ENCODE measurements at regions not wholly inside any gene's neighbourhood (a gene's known extent, or its start where the extent isn't known, plus 50 kb on each side); places are given as distances from the start of the nearest gene placed in this dataset.
"Not testable (repeated sequence)": the region's sequence is repeated elsewhere in the genome, so short reads cannot be mapped to it uniquely, and the experiment has no call there.

DNA sequence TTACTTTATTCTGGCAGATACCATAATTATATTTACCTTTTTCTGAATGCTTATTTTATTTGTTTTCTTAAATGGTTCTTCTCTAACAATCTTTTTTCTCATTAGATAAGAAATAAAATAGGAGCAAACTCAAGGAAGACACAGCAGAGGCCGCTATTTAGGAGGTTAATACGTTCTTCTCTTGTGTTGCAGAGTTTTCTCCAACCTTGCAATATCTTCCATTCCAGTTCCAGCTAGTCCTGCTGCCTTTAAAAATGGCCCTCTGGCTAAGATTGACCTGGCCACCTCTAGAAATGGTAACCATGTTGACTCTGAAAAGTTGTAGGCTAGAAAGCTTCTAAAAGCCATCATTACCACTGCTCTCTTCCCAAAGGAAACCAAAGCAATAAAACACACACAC lies 718.8 kb downstream of the MAT2B start:
- DNase-seq = no peak

- DNase-seq = no peak
Observed at GRCh38 chr5:164224772-164225171, 719.4 kb downstream of the MAT2B start.

DNA sequence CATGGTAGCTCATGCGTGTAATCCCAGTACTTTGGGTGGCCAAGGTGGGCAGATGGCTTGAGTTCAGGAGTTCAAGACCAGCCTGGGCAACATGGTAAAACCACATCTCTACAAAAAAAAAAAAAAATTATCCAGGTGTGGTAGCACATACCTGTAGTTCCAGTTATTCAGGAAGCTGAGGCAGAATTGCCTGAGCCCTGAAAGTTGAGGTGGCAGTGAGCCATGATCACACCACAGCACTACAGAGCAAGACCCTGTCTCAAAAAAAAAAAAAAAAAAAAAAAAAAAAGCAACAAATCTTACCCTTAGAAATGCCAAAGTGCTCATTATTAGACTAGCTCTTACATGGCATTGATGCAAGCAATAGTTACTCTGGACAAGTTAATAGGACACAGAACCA lies 724.9 kb downstream of the MAT2B start:
- no peak for DNase-seq

- DNase-seq = no peak
Observed at GRCh38 chr5:164233791-164234190, 728.4 kb downstream of the MAT2B start.

GRCh38 chr5:164234321-164234720 lies 728.9 kb downstream of the MAT2B start:
- DNase-seq = no peak

DNA sequence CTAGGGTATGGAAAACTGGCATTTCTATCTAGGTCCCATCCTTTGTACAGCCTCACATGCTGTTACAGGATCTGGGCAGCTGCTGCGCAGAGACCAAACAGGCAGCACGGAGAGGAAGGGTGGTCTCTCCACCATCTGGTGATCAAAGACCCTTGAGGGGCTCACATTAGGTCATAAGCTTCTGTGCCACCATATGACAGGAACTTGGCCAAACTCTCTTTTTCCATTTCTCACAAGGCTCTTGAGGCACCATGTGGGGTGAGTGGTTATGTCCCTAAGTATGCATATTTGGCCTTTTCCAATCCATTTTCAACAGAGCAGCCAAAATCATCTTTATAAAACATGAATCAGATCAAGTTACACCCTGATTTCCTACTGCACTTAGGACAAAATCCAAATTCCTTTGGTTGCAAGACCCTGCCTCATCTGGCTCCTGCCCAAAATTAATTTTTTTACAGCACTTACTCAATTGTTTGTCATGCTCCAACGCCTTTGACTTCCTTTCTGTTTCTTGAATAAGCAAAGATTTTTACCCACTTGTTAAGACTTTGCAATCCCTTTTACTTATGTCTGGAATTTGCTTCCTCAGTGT lies 730.0 kb downstream of the MAT2B start:
- DNase-seq = no peak

DNA sequence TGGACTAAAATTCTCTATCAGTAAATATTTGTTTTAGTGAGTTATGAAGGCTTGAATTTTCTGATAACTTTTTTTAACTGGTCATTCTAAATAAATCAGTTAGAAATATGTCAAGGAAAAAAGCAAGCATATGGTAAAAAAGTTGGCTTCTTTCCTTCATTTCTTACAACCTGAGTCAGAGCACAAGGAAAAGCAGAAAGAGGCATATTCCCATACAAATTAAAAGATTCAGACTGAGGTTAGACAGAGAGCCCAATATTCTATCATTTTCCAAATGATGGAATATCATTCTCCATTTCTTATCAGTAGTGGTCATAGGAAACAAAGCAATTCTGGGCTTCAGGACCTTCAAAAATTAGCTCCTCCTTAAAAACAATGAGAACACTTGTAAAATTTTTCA lies 732.1 kb downstream of the MAT2B start:
- no peak for DNase-seq

DNA sequence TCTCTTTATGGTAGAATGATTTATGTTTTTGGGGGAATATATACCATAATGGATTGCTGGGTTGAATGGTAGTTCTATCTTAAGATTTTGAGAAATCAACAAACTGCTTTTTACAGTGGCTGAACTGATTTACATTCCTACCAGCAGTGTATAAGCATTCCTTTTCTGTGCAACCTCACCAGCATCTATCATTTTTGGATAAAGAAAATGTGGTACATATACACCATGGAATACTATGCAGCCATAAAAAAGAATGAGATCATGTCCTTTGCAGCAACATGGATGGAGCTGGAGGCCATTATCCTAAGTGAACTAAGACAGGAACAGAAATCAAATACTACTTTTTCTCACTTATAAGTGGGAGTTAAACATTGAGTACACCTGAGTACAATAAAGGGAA lies 746.4 kb downstream of the MAT2B start:
- not testable (repeated sequence) for DNase-seq

DNA sequence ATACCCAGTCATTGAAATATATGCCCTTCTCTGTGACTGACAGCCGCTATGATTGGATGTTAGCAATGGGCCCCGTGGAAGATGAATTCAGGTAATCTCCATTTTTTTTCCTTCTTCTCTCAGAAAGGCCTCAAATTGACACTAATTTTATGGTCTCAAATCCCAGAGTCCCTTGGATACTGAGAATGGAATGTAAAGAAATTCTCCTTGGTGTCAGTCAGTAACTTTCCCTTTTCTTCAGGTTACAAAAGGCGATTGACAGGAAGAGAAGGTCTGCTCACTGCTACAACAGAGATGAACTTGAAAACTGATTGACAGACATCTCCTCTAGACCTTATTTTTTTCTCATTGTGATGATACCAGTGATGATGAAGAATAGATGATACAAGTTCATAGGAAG lies 748.3 kb downstream of the MAT2B start:
- DNase-seq = no peak

GRCh38 chr5:164255598-164256213 lies 750.3 kb downstream of the MAT2B start:
- no peak for DNase-seq

GRCh38 chr5:164256351-164256750 lies 750.9 kb downstream of the MAT2B start:
- no peak for DNase-seq

DNA sequence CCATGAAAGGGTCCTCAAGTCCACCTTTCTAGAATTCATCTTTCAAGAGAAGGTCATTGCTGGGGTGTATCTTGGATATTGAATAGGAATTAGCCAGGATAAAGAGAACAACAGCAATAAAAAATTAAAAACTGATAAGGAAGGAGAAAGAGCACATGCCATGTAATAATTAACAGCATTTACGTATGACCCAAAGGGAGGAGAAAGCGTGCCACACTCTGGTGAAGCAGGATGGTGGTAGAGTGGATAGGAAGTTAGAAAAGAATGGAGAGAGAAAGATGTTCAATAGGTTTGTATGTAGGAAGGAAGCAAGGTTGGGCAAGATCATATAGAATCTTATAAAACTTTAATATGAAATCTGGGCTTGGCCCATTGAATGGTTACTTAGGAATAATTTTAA lies 751.5 kb downstream of the MAT2B start:
- no peak for DNase-seq

DNA sequence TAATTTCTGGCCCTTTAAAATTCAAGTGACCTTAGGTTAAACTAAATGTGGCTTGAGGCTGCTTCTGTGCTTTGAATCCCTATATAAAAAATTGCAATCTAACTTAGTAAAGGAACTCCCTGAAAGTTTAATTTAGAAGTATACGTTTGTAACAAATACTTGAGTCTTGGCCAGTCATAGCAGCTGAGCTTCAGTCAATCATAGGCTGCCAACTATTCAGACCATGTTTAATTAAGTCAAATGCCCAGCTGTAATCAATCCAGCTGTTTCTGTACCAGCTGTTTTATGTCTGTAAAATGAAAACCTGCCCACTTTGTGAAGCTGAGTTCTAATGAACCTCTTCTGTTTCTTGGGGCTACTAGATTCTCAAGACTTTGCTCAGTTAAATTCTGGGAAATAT lies 760.1 kb downstream of the MAT2B start:
- no peak for DNase-seq

DNA sequence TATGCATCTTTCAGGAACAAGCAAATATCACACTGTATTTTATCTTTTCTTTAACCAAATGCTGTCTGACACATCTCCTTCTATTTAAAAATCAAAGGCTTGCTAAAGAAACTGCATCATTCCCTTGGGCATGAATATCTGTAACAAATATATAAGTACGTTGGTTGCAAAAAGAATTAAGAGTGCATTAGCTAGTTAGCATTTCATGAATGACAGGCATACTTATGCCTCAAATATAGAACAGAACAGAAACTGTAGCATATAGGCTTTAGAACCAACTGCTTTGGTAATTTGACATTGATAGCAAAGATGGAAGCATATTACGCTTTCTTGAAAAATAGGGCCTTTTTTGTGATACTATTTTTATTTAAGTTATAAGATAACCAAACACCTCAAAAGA lies 761.2 kb downstream of the MAT2B start:
- DNase-seq = no peak

DNA sequence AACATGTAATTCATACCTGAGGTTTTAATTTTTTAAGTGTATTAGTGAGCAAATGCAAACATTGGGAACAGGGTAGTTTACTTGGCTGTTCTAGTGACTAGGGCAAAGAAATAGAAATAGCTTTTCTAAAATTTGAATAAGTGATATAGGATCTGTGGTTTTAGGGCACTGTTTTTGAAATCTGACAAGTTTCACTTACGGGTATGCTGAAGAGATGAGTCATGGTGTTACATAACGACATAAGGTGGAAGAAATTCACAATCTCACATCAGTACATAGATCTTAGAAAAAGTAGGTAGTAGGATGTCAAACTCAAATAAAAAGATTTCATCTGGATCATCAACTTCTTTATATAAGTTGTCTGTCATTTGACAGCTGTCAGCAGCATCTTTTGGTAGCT lies 772.3 kb downstream of the MAT2B start:
- no peak for DNase-seq

- DNase-seq = no peak
Observed at GRCh38 chr5:164289526-164289925, 784.1 kb downstream of the MAT2B start.

GRCh38 chr5:164296603-164297080 lies 791.2 kb downstream of the MAT2B start:
- DNase-seq = no peak

DNA sequence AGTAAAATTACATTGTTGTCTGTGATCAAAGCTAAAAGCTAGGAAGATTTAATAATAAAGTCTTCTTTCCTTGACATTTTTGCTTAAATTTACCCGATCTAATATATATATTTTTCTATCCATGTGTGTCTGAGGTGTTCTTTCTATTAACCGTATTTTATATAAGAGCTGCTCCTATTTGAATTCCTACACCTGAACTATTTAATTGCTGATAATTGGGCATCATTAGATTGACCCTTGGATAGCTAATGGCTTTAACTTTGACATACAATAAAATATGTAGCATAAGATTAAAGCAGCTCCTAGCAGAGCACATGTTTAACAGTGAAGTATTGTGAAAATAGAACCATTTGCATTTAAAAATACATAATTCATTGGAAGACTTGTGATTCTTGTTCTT lies 792.7 kb downstream of the MAT2B start:
- DNase-seq = no peak

- no peak for DNase-seq
Observed at GRCh38 chr5:164300295-164300694, 794.9 kb downstream of the MAT2B start.

GRCh38 chr5:164301136-164301535 lies 795.7 kb downstream of the MAT2B start:
- DNase-seq = no peak

- no peak for DNase-seq
Observed at GRCh38 chr5:164301708-164302107, 796.3 kb downstream of the MAT2B start.

- no peak for DNase-seq
Observed at GRCh38 chr5:164302533-164303235, 797.3 kb downstream of the MAT2B start.

- DNase-seq = no peak
Observed at GRCh38 chr5:164303646-164304215, 798.3 kb downstream of the MAT2B start.

DNA sequence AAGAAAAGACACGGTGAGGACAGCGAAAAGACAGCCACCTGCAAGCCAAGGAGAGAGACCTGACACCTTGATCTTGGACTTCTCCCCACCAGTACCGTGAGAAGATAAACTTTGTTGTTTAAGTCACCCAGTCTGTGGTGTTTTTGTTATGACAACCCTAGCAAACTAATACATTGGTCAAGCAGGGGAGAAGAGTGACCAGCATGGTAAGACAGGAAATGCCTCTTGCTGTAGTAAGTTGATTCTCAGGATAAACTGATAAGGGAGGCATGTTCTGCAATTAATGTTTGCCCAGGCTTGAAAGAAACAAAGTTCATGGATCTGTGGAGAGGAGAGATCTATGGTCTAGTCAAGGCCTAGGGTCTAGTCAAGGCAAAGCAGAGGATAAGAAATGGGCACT lies 801.2 kb downstream of the MAT2B start:
- DNase-seq = no peak

Measured in activated CD4-positive, alpha-beta T cell treated with anti-CD3 and anti-CD28 coated beads for 1 hour (primary cell).